ENCODE measurements at regions not wholly inside any gene's neighbourhood (a gene's known extent, or its start where the extent isn't known, plus 50 kb on each side); places are given as distances from the start of the nearest gene placed in this dataset.

DNA sequence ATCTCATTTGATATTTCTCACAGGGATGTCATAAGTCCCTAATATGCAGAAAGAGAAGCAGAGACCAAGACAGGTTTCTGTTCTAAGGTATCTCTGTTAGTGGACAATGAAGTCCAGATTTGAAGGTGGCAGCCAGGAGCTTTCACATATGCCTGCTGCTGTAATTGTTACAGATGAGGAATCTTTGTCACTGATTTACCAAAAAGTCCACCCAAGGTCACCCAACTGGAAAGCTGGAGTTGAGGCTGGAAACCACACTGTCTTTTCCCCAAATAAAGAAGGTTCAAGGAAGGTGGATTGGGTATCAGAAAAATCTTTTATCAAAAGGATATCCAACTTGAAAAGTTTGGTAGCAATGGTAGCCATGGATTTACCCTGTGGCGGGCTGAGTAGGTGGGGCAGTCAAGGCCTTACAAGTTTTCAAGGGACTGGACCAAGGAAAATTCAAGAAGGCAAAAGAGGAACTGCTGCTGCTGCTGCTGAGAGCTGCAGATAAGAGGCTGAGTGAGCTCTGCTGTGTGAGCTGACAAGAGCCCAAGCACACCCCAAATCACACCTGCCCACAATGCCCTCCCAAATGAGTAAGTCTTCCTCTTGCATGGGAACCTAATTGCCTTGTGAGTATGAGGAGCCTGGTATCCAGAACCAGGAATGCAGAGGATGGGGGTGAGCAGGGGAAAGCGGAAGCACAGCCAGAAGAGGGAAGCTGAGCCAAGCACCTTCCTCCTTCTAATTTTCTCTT is 241.2 kb downstream of the ANAPC1 start:
- H3K4me3 ChIP-seq (replicated peaks; ENCODE audit: low read depth, low read length) = no peak overlapping the region
- TF ChIP-seq, protein P1, sequence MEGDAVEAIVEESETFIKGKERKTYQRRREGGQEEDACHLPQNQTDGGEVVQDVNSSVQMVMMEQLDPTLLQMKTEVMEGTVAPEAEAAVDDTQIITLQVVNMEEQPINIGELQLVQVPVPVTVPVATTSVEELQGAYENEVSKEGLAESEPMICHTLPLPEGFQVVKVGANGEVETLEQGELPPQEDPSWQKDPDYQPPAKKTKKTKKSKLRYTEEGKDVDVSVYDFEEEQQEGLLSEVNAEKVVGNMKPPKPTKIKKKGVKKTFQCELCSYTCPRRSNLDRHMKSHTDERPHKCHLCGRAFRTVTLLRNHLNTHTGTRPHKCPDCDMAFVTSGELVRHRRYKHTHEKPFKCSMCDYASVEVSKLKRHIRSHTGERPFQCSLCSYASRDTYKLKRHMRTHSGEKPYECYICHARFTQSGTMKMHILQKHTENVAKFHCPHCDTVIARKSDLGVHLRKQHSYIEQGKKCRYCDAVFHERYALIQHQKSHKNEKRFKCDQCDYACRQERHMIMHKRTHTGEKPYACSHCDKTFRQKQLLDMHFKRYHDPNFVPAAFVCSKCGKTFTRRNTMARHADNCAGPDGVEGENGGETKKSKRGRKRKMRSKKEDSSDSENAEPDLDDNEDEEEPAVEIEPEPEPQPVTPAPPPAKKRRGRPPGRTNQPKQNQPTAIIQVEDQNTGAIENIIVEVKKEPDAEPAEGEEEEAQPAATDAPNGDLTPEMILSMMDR (IDR thresholded peaks at IDR 0.05; ENCODE audit: low read depth, low read length, missing control alignments) = no peak
- DNase-seq (ENCODE audit: extremely low read depth, low read depth) = no peak

DNA sequence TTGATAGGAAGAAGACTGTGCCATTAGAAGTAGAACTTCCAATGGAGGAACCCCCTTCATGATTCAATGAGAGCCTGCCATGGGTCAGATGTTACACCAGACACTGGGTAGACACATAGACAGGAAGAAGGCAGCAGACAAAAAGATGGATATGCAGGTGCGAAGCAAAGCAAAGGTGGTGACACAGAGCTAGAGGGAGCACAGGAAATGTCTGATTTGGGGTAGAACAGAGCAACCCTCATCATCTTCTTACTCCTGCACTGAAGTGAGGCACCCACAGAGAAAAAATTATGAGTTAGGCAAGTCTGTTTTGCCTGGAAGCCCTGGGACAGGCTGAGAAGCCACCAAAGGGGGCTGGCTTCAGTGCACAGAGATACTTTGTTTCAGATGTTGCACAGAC is 240.2 kb downstream of the ANAPC1 start:
- no peak overlapping the region for H3K4me3 ChIP-seq (replicated peaks; ENCODE audit: low read depth, low read length)
- no peak for DNase-seq (ENCODE audit: extremely low read depth, low read depth)
- TF ChIP-seq, protein P1 (IDR thresholded peaks at IDR 0.05; ENCODE audit: low read depth, low read length, missing control alignments) = no peak

DNA sequence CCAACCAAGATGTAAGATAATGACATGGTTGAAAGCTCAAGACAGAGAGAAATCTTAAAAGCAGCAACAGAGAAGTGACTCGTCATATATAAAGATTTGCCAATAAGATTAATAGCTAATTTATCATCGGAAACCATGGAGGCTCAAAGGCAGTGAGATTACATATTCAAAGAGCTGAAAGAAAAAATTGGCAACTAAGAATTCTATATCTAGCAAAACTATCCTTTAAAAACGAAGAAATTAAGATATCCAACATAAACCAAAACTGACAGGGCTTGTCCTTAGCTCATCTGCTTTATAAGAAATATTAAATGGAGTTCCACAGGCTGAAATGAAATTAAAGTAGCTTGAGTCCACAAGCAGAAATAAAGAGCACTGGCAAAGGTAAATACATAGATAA is 236.6 kb downstream of the ANAPC1 start:
- TF ChIP-seq, protein P1 (IDR thresholded peaks at IDR 0.05; ENCODE audit: low read depth, low read length, missing control alignments) = no peak
- no peak overlapping the region for H3K4me3 ChIP-seq (replicated peaks; ENCODE audit: low read depth, low read length)
- DNase-seq (ENCODE audit: extremely low read depth, low read depth) = no peak

GRCh38 chr2:111652038-111652437 is 232.0 kb downstream of the ANAPC1 start:
- no peak overlapping the region for H3K4me3 ChIP-seq (replicated peaks; ENCODE audit: low read depth, low read length)
- no peak for DNase-seq (ENCODE audit: extremely low read depth, low read depth)
- TF ChIP-seq, protein P1 (IDR thresholded peaks at IDR 0.05; ENCODE audit: low read depth, low read length, missing control alignments) = no peak

DNA sequence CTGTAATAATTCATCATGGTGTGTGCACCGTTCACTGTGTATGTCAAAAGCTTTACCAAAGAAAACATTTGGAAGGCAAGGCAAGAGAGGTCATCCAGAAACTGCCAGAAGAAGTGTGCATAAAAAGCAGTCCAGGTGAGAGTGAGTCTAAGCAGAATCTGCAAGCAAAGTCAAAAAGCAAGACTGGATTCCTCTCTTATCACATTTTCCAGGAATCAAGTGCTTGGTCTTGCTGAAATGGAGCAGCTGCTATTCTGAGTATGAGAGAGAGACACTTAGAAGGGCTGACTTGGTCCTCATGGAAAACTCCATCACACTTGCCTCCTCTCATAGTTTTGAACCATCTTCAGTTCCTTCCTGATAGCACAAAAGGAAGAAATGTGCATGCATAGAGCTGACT is 231.3 kb downstream of the ANAPC1 start:
- TF ChIP-seq, protein P1 (IDR thresholded peaks at IDR 0.05; ENCODE audit: low read depth, low read length, missing control alignments) = no peak
- no peak overlapping the region for H3K4me3 ChIP-seq (replicated peaks; ENCODE audit: low read depth, low read length)
- no peak for DNase-seq (ENCODE audit: extremely low read depth, low read depth)

- TF ChIP-seq, protein P1 (IDR thresholded peaks at IDR 0.05; ENCODE audit: low read depth, low read length, missing control alignments) = no peak
- H3K4me3 ChIP-seq (replicated peaks; ENCODE audit: low read depth, low read length) = no peak overlapping the region
- DNase-seq (ENCODE audit: extremely low read depth, low read depth) = no peak
Observed at GRCh38 chr2:111653103-111653624, 230.8 kb downstream of the ANAPC1 start.
